ENCODE measurements at regions not wholly inside any gene's neighbourhood (a gene's known extent, or its start where the extent isn't known, plus 50 kb on each side); places are given as distances from the start of the nearest gene placed in this dataset.

GRCh38 chr3:152026033-152026556 lies 152.7 kb downstream of the SUCNR1 start:
- TF ChIP-seq CTCF (IDR thresholded peaks at IDR 0.05 in 8 of 11, conservative IDR thresholded peaks at IDR 0.05 in 3 of 11) (no peak), POLR2AphosphoS5 (IDR thresholded peaks at IDR 0.05) (no peak), POLR2A (IDR thresholded peaks at IDR 0.05) (no peak)
